ENCODE measurements at regions not wholly inside any gene's neighbourhood (a gene's known extent, or its start where the extent isn't known, plus 50 kb on each side); places are given as distances from the start of the nearest gene placed in this dataset.

- H3K79me2 ChIP-seq (ENCODE audit: control insufficient read depth, insufficient read depth, low read length), result no peaks in the 10 kb centered on the region
- no peaks in the 10 kb centered on the region for H4K20me1 ChIP-seq (ENCODE audit: control insufficient read depth, insufficient read depth, low read length, poor library complexity, severe bottlenecking)
- H3K4me3 Mint-ChIP-seq, result no peak overlapping the region
- H3K4me2 ChIP-seq (replicated peaks; ENCODE audit: low read depth, low read length, poor library complexity, severe bottlenecking), result no peak overlapping the region
- H3K27ac ChIP-seq (ENCODE audit: low read length in 2 of 2), result no peak overlapping the region
- ChIA-PET CTCF (no interaction called here), POLR2A (no interaction called here)
- no peaks in the 10 kb centered on the region for H3K4me1 Mint-ChIP-seq
- no peak overlapping the region for H2AFZ ChIP-seq (ENCODE audit: insufficient read depth, low read depth, low read length, poor library complexity, severe bottlenecking)
- H3K27me3 Mint-ChIP-seq, result peaks cover 29% of the 10 kb centered on the region
- H3K9me3 Mint-ChIP-seq (ENCODE audit: insufficient read depth), result no peaks in the 10 kb centered on the region
- peaks cover 0 to 6% (median 2%) of the 10 kb centered on the region in 4 experiments for H3K27me3 ChIP-seq (replicated peaks in 1 of 4; ENCODE audit: control extremely low read depth in 1 of 4, control insufficient read depth in 3 of 4, insufficient read depth in 4 of 4, low read length in 3 of 4)
- WGBS (ENCODE audit: insufficient coverage), result 88% methylated on average over 1 of the region's 2 CpGs
- peaks cover 0 to 4% (median 0%) of the 10 kb centered on the region in 3 donors for H3K9me3 ChIP-seq (ENCODE audit: control extremely low read depth in 1 of 3, control insufficient read depth in 2 of 3, insufficient read depth in 1 of 3, low read length in 2 of 3)
- ATAC-seq (ENCODE audit: low read depth) (no peak), DNase-seq (no peak)
- no peak overlapping the region for H3K27ac Mint-ChIP-seq
- H3K4me1 ChIP-seq (ENCODE audit: control insufficient read depth in 2 of 2, insufficient read depth in 2 of 2, low read length in 2 of 2), result no peaks in the 10 kb centered on the region
- H3K4me3 ChIP-seq (ENCODE audit: control extremely low read depth in 1 of 5, extremely low read depth in 1 of 5, insufficient read depth in 1 of 5, low read depth in 2 of 5, low read length in 4 of 5), result no peak overlapping the region
- intact Hi-C loops (cut with micrococcal nuclease), result no loop called here
- no peaks in the 10 kb centered on the region for H3K36me3 ChIP-seq (replicated peaks in 1 of 2; ENCODE audit: control extremely low read depth in 1 of 2, control insufficient read depth in 1 of 2, extremely low read depth in 1 of 2, insufficient read depth in 2 of 2, low read length in 1 of 2)
- H3K9ac ChIP-seq (ENCODE audit: low read length), result no peak overlapping the region
- no peak for TF ChIP-seq EZH2 (IDR thresholded peaks at IDR 0.05; ENCODE audit: borderline replicate concordance, insufficient read depth, low read depth, low read length, poor library complexity, severe bottlenecking)
- TF ChIP-seq CTCF (IDR thresholded peaks at IDR 0.05), result no peak
Observed at GRCh38 chr6:12545619-12546409, 170.8 kb upstream of the PHACTR1 start.

- Histone ChIP-seq H3K4me1 (ENCODE audit: control insufficient read depth in 2 of 2, insufficient read depth in 2 of 2, low read length in 2 of 2) (no peaks in the 10 kb centered on the region), H3K27ac (ENCODE audit: low read length in 2 of 2) (no peak overlapping the region), H3K79me2 (ENCODE audit: control insufficient read depth, insufficient read depth, low read length) (no peaks in the 10 kb centered on the region), H3K4me2 (replicated peaks; ENCODE audit: low read depth, low read length, poor library complexity, severe bottlenecking) (no peak overlapping the region), H2AFZ (ENCODE audit: insufficient read depth, low read depth, low read length, poor library complexity, severe bottlenecking) (no peak overlapping the region), H3K9ac (ENCODE audit: low read length) (no peak overlapping the region), H3K9me3 (ENCODE audit: control extremely low read depth in 1 of 3, control insufficient read depth in 2 of 3, insufficient read depth in 1 of 3, low read length in 2 of 3) (peaks cover 0 to 4% (median 0%) of the 10 kb centered on the region in 3 donors), H3K4me3 (ENCODE audit: control extremely low read depth in 1 of 5, extremely low read depth in 1 of 5, insufficient read depth in 1 of 5, low read depth in 2 of 5, low read length in 4 of 5) (no peak overlapping the region), H3K36me3 (replicated peaks in 1 of 2; ENCODE audit: control extremely low read depth in 1 of 2, control insufficient read depth in 1 of 2, extremely low read depth in 1 of 2, insufficient read depth in 2 of 2, low read length in 1 of 2) (no peaks in the 10 kb centered on the region), H4K20me1 (ENCODE audit: control insufficient read depth, insufficient read depth, low read length, poor library complexity, severe bottlenecking) (no peaks in the 10 kb centered on the region), H3K27me3 (replicated peaks in 1 of 4; ENCODE audit: control extremely low read depth in 1 of 4, control insufficient read depth in 3 of 4, insufficient read depth in 4 of 4, low read length in 3 of 4) (peaks cover 0 to 6% (median 2%) of the 10 kb centered on the region in 4 experiments)
- CTCF ChIA-PET, result no interaction called here
- Mint-ChIP-seq H3K9me3 (ENCODE audit: insufficient read depth) (no peaks in the 10 kb centered on the region), H3K27ac (no peak overlapping the region), H3K4me1 (no peaks in the 10 kb centered on the region), H3K27me3 (peaks cover 25% of the 10 kb centered on the region), H3K4me3 (no peak overlapping the region)
- intact Hi-C loops (cut with micrococcal nuclease), result no loop called here
- DNase-seq (no peak), ATAC-seq (ENCODE audit: low read depth) (no peak)
- POLR2A ChIA-PET, result no interaction called here
- TF ChIP-seq CTCF (IDR thresholded peaks at IDR 0.05) (no peak), EZH2 (IDR thresholded peaks at IDR 0.05; ENCODE audit: borderline replicate concordance, insufficient read depth, low read depth, low read length, poor library complexity, severe bottlenecking) (no peak)
- WGBS (ENCODE audit: insufficient coverage), result no CpG with 5 or more reads among the region's 4 CpGs
Observed at GRCh38 chr6:12546410-12547002, 170.1 kb upstream of the PHACTR1 start.
